HEK293T (cell line): ENCODE measurements at regions not wholly inside any gene's neighbourhood (a gene's known extent, or its start where the extent isn't known, plus 50 kb on each side); places are given as distances from the start of the nearest gene placed in this dataset.

ENCODE experiments used
- CTCF ChIA-PET: fragments of 350-600 bp; formaldehyde crosslinking; extraction: SDS; loops from one replicate; lab custom pipeline; 2021; ENCODE audit warnings: antibody characterized with exemption, inconsistent platforms; lab: Yijun Ruan, JAX
- POLR2A ChIA-PET: fragments of 350-600 bp; formaldehyde crosslinking; extraction: SDS; loops from one replicate; lab custom pipeline; 2020; ENCODE audit warnings: antibody characterized with exemption, inconsistent platforms; lab: Yijun Ruan, JAX
- DNase-seq: peaks from one replicate; pipeline ENCODE4 v3.0.0; 2012; ENCODE audit warnings: mixed read lengths; ENCODE audit errors: extremely low spot score
- ARNT ChIP-seq: fragments of 450-650 bp; IDR thresholded peaks from 2 replicates; pipeline ENCODE4 v1.6.1; 2017; ENCODE audit warnings: mild to moderate bottlenecking
- BHLHE40 ChIP-seq: fragments of 450-650 bp; IDR thresholded peaks from 2 replicates; pipeline ENCODE4 v1.6.1; 2016; ENCODE audit warnings: mild to moderate bottlenecking, moderate library complexity, borderline replicate concordance
- CTBP1 ChIP-seq: fragments of 450-650 bp; IDR thresholded peaks from 2 replicates; pipeline ENCODE4 v1.6.1; 2016; ENCODE audit warnings: borderline replicate concordance
- ELF4 ChIP-seq: fragments of 450-650 bp; IDR thresholded peaks from 2 replicates; pipeline ENCODE4 v1.6.1; 2017; ENCODE audit warnings: antibody characterized with exemption
- FOXA1 ChIP-seq: fragments of 450-650 bp; IDR thresholded peaks from 2 replicates; pipeline ENCODE4 v1.6.1; 2016; ENCODE audit warnings: mild to moderate bottlenecking
- FOXK2 ChIP-seq: fragments of 450-650 bp; IDR thresholded peaks from 2 replicates; pipeline ENCODE4 v1.6.1; 2016; ENCODE audit warnings: mild to moderate bottlenecking
- FOXM1 ChIP-seq: fragments of 450-650 bp; IDR thresholded peaks from 2 replicates; pipeline ENCODE4 v1.6.1; 2017; ENCODE audit warnings: mild to moderate bottlenecking, borderline replicate concordance
- HDGF ChIP-seq: fragments of 450-650 bp; IDR thresholded peaks from 2 replicates; pipeline ENCODE4 v1.6.1; 2017; ENCODE audit warnings: antibody characterized with exemption, borderline replicate concordance
- L3MBTL2 ChIP-seq: fragments of 450-650 bp; conservative IDR thresholded peaks from 2 replicates; pipeline ENCODE4 v1.6.1; 2016; ENCODE audit warnings: mild to moderate bottlenecking
- LEF1 ChIP-seq: fragments of 450-650 bp; IDR thresholded peaks from 2 replicates; pipeline ENCODE4 v1.6.1; 2017; ENCODE audit warnings: mild to moderate bottlenecking, borderline replicate concordance
- NFRKB ChIP-seq: fragments of 450-650 bp; IDR thresholded peaks from 2 replicates; pipeline ENCODE4 v1.6.1; 2016; ENCODE audit warnings: mild to moderate bottlenecking, moderate library complexity
- SP1 ChIP-seq: fragments of 450-650 bp; IDR thresholded peaks from 2 replicates; pipeline ENCODE4 v1.6.1; 2017
- SUZ12 ChIP-seq: fragments of 450-650 bp; IDR thresholded peaks from 2 replicates; pipeline ENCODE4 v1.6.1; 2016; ENCODE audit warnings: mild to moderate bottlenecking
- TARDBP ChIP-seq: fragments of 450-650 bp; IDR thresholded peaks from 2 replicates; pipeline ENCODE4 v1.6.1; 2016
- ZNF384 ChIP-seq: fragments of 450-650 bp; IDR thresholded peaks from 2 replicates; pipeline ENCODE4 v1.6.1; 2016
- TF ChIP-seq, protein P1 (sequence below): fragments of 450-650 bp; IDR thresholded peaks from 2 replicates; pipeline ENCODE4 v1.6.1; 2016

DNA sequence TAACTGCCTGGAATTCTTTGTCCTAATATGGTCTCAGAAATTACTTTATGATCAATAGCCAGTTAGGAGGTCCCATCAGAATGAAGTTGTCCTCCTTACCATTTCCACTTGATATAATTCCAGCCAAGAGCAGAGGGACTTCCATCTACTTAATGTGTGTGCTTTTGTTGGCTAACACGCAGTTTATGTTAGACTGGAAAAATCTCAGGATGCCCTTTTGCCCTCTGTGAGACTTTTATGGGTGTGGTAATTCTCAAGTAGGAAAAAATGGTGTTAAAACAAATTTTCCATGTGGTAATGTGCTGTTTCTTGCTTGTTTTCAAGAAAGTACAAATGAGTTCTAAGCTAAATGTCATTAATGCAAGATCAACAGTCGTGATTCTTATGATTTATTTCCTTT, 327.1 kb downstream of the MTRR start:
- no peak for DNase-seq
- ChIA-PET POLR2A (no interaction called here), CTCF (no interaction called here)
- TF ChIP-seq LEF1 (no peak), HDGF (no peak), NFRKB (no peak), ARNT (no peak), FOXK2 (no peak)
- TF ChIP-seq, protein P1, sequence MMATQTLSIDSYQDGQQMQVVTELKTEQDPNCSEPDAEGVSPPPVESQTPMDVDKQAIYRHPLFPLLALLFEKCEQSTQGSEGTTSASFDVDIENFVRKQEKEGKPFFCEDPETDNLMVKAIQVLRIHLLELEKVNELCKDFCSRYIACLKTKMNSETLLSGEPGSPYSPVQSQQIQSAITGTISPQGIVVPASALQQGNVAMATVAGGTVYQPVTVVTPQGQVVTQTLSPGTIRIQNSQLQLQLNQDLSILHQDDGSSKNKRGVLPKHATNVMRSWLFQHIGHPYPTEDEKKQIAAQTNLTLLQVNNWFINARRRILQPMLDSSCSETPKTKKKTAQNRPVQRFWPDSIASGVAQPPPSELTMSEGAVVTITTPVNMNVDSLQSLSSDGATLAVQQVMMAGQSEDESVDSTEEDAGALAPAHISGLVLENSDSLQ, result no peak

DNA sequence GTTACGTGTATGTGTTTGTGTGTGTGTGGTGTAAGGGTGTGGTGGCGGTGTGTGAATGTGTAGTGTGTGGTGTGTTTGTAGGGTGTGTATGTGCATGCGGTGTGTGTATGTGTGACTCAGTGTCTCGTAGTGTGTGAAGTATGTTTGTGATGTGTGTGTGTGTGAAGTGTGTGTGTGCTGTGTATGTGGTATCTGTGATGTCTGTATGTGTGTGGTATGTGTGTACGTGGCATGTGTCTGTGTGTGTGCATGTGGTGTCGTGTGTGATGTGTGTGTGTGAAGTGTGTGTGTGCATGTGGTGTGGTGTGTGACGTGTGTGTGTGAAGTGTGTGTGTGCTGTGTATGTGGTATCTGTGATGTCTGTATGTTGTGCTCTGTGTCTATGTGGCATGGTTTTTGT, 339.4 kb downstream of the MTRR start:
- ChIA-PET CTCF (no interaction called here), POLR2A (no interaction called here)
- no peak for DNase-seq
- TF ChIP-seq LEF1, result no peak
- no peak for TF ChIP-seq ZNF384
- TF ChIP-seq SUZ12, result no peak
- TF ChIP-seq FOXM1, result no peak
- TF ChIP-seq BHLHE40, result no peak
- TF ChIP-seq FOXK2, result no peak
- TF ChIP-seq NFRKB, result no peak
- no peak for TF ChIP-seq SP1
- TF ChIP-seq, protein P1, result no peak
- no peak for TF ChIP-seq TARDBP
- no peak for TF ChIP-seq FOXA1
- TF ChIP-seq ARNT, result no peak
- no peak for TF ChIP-seq HDGF
- no peak for TF ChIP-seq ELF4
- TF ChIP-seq L3MBTL2, result no peak
- TF ChIP-seq CTBP1, result no peak

DNA sequence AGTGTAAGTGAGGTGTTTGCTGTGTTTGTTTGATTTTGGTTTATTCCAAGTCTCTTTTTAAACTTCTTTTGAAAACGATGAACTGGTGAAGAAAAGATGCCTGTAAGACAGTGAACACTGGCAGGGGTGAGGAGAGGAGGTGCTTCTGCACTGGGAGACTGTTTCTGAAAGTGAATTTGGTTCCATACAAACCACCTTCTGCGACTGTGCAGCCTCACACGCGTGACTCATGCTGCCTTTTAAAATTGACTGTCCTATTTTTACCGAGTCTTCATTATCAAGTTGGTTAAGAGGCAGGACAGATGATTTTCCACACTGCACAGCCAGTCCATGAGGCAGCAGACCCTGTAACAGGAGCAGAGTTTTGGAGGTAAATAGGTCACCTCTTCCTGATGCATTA, 340.6 kb downstream of the MTRR start:
- ChIA-PET POLR2A (no interaction called here), CTCF (no interaction called here)
- TF ChIP-seq TARDBP, result no peak
- TF ChIP-seq LEF1, result no peak
- TF ChIP-seq FOXA1, result no peak
- TF ChIP-seq SP1, result no peak
- TF ChIP-seq, protein P1, result no peak
- TF ChIP-seq ARNT, result no peak
- no peak for TF ChIP-seq FOXM1
- TF ChIP-seq ZNF384, result no peak
- no peak for DNase-seq

DNA sequence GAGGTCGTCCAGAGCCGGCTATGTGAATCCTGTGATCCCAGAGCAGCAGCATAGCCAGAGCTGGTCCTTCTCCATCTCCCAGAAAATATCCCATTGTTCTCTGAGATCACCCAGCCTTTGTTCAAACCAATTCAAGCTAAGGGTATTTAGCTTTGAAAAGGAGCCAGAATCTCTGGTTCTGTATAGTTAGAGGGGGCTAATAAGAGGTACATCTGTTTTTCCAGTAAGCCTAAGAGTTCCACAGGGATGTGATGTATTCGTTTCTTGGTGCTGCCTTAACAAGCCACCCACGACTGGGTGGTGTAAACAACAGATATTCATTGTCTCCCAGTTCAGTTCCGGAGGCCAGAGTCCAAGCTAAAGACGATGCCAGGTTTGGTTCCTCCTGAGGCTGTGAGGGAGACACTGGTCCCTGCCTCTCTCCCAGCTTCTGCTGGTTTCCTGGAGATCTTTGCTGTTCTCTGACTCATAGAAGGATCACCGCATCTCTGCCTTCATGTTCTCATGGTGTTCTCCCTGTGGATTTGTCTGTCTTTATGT, 344.8 kb downstream of the MTRR start:
- ChIA-PET POLR2A (no interaction called here), CTCF (no interaction called here)
- TF ChIP-seq FOXM1, result no peak
- no peak for TF ChIP-seq ELF4
- TF ChIP-seq ZNF384, result no peak
- TF ChIP-seq LEF1, result no peak
- TF ChIP-seq ARNT, result no peak
- TF ChIP-seq HDGF, result no peak
- no peak for TF ChIP-seq TARDBP
- TF ChIP-seq CTBP1, result no peak
- no peak for TF ChIP-seq SP1
- TF ChIP-seq NFRKB, result no peak
- no peak for TF ChIP-seq L3MBTL2
- TF ChIP-seq BHLHE40, result no peak
- no peak for TF ChIP-seq SUZ12
- TF ChIP-seq FOXK2, result no peak
- no peak for TF ChIP-seq FOXA1
- TF ChIP-seq, protein P1, result no peak
- no peak for DNase-seq

DNA sequence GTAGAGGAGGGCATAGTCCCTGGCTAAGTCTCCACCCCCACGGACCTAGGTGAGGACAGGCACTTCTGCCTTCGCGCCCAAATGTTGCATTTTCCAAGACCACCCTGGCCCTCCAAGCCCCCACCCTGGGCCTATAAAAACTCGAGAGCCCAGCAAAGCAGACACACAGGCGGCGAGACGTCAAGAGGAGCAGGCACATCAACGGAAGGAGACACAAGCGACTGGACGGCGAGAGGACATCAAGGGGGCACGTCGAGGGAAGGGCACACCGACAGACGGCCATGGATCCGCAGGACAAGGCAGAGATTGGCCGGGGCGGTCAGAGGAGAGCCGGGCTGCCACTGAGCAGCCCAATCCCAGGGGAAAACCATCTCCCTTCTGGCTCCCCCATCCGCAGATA, 348.0 kb downstream of the MTRR start:
- TF ChIP-seq SP1 (no peak), ARNT (no peak), SUZ12 (no peak), BHLHE40 (no peak), FOXA1 (no peak), LEF1 (no peak), TARDBP (no peak), HDGF (no peak), FOXK2 (no peak), ELF4 (no peak), FOXM1 (no peak), CTBP1 (no peak), NFRKB (no peak), ZNF384 (no peak), L3MBTL2 (no peak)
- TF ChIP-seq, protein P1, result no peak
- ChIA-PET CTCF (no interaction called here), POLR2A (no interaction called here)
- no peak for DNase-seq
